GM12875 (cell line): ENCODE measurements at regions not wholly inside any gene's neighbourhood (a gene's known extent, or its start where the extent isn't known, plus 50 kb on each side); places are given as distances from the start of the nearest gene placed in this dataset.

Experiments used
- H3K4me3 ChIP-seq: one replicate; pipeline ENCODE4 v1.5.1; 2011; ENCODE audit warnings: low read depth, low read length, control low read depth
- CTCF ChIP-seq: IDR thresholded peaks from 2 replicates; pipeline ENCODE4 v1.5.1; 2011; ENCODE audit warnings: low read depth, mild to moderate bottlenecking, control low read depth, inconsistent platforms, low read length, moderate library complexity, borderline replicate concordance; ENCODE audit not compliant: insufficient read depth

GRCh38 chr2:224264259-224264658 is 137.6 kb downstream of the FAM124B start:
- H3K4me3 ChIP-seq = no peak overlapping the region
- TF ChIP-seq CTCF = no peak

- no peak overlapping the region for H3K4me3 ChIP-seq
- TF ChIP-seq CTCF = no peak
These were observed 138.3 kb downstream of the FAM124B start for GRCh38 chr2:224263571-224264043.

- no peak for TF ChIP-seq CTCF
- no peak overlapping the region for H3K4me3 ChIP-seq
These were observed 140.6 kb downstream of the FAM124B start for GRCh38 chr2:224261326-224261725.

GRCh38 chr2:224260372-224261020 is 141.4 kb downstream of the FAM124B start:
- TF ChIP-seq CTCF = no peak
- no peak overlapping the region for H3K4me3 ChIP-seq

GRCh38 chr2:224259831-224260230 is 142.1 kb downstream of the FAM124B start:
- no peak for TF ChIP-seq CTCF
- no peak overlapping the region for H3K4me3 ChIP-seq

GRCh38 chr2:224258059-224258458 is 143.8 kb downstream of the FAM124B start:
- H3K4me3 ChIP-seq = no peak overlapping the region
- TF ChIP-seq CTCF = no peak

GRCh38 chr2:224257156-224257555 is 144.8 kb downstream of the FAM124B start:
- H3K4me3 ChIP-seq = no peak overlapping the region

More at GRCh38 chr2:224257156-224257555, 144.8 kb downstream of the FAM124B start:
- no peak for TF ChIP-seq CTCF
